ENCODE measurements at regions not wholly inside any gene's neighbourhood (a gene's known extent, or its start where the extent isn't known, plus 50 kb on each side); places are given as distances from the start of the nearest gene placed in this dataset.

DNA sequence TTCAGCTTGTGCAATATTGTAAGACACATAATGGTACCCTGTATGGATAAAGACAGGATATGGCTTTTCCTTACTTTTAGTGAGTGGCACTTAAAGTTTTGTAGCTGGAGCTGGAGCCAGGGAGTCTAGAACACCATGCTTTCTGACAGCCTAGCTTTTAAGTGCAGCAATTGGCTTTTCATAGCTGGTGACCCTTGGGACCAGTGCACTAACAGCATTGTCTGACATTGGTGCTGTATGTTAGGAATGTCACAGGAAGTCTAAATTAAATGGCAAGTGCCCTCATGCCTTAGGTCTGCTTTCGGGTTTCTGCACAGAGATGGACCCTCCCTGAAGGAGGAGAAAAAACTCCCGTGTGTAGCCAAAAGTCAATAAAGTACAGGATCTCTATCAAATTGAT is 628.2 kb downstream of the NR2F2 start:
- TF ChIP-seq, protein P1, sequence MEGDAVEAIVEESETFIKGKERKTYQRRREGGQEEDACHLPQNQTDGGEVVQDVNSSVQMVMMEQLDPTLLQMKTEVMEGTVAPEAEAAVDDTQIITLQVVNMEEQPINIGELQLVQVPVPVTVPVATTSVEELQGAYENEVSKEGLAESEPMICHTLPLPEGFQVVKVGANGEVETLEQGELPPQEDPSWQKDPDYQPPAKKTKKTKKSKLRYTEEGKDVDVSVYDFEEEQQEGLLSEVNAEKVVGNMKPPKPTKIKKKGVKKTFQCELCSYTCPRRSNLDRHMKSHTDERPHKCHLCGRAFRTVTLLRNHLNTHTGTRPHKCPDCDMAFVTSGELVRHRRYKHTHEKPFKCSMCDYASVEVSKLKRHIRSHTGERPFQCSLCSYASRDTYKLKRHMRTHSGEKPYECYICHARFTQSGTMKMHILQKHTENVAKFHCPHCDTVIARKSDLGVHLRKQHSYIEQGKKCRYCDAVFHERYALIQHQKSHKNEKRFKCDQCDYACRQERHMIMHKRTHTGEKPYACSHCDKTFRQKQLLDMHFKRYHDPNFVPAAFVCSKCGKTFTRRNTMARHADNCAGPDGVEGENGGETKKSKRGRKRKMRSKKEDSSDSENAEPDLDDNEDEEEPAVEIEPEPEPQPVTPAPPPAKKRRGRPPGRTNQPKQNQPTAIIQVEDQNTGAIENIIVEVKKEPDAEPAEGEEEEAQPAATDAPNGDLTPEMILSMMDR (IDR thresholded peaks at IDR 0.05; ENCODE audit: low read depth, low read length) = no peak
- no peak for DNase-seq (ENCODE audit: extremely low read depth, low read depth)

DNA sequence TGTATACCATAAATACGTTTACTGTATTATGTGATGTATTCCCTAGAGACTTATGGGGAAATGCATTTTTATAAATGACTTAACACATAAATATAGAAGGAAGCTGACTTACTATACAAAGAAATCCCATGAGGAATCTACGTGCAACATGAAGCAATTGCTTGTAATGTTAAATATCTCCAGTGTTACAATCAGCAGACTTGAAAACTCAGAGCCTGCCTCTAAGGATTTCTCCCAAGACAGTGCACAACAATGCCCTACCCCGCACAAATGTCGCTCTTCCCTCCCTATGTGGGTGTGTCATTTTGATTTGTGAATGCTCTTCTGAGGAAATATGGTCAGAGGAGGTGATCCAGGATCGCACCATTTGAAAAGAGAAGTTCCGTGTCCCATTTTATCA is 629.0 kb downstream of the NR2F2 start:
- TF ChIP-seq, protein P1 (IDR thresholded peaks at IDR 0.05; ENCODE audit: low read depth, low read length) = no peak
- DNase-seq (ENCODE audit: extremely low read depth, low read depth) = no peak

- TF ChIP-seq, protein P1 (IDR thresholded peaks at IDR 0.05; ENCODE audit: low read depth, low read length) = no peak
- no peak for DNase-seq (ENCODE audit: extremely low read depth, low read depth)
These were observed 630.4 kb downstream of the NR2F2 start for GRCh38 chr15:96960711-96961480.

GRCh38 chr15:96966554-96966953 is 636.1 kb downstream of the NR2F2 start:
- TF ChIP-seq, protein P1 (IDR thresholded peaks at IDR 0.05; ENCODE audit: low read depth, low read length) = no peak

GRCh38 chr15:96969732-96970710 is 639.5 kb downstream of the NR2F2 start:
- TF ChIP-seq, protein P1 (IDR thresholded peaks at IDR 0.05; ENCODE audit: low read depth, low read length) = no peak
- no peak for DNase-seq (ENCODE audit: extremely low read depth, low read depth)

More at GRCh38 chr15:96966554-96966953, 636.1 kb downstream of the NR2F2 start:
- no peak for DNase-seq (ENCODE audit: extremely low read depth, low read depth)

DNA sequence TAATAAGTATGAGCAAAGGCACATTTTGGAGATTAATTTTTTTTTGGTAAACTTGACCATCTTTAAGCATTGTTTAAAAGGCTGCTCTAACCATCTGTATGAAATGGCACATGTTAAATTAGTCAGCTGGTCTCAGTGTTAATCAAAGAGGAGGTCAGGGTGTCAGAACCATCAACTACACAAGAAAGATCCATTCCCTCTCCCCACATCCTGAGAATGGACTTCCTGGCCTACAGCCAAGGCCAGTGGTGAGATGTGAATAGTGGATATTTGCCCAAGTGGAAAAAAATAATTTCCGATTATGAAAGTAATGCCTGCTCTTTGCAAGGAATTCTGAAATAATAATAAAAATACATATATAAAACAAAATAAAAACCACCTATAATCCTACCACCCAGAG is 641.7 kb downstream of the NR2F2 start:
- no peak for DNase-seq (ENCODE audit: extremely low read depth, low read depth)
- TF ChIP-seq, protein P1 (IDR thresholded peaks at IDR 0.05; ENCODE audit: low read depth, low read length) = no peak

GRCh38 chr15:96974761-96975160 is 644.3 kb downstream of the NR2F2 start:
- DNase-seq (ENCODE audit: extremely low read depth, low read depth) = no peak
- TF ChIP-seq, protein P1 (IDR thresholded peaks at IDR 0.05; ENCODE audit: low read depth, low read length) = no peak

All from AG09319 (cell line).